DND-41 (cell line): ENCODE measurements at regions not wholly inside any gene's neighbourhood (a gene's known extent, or its start where the extent isn't known, plus 50 kb on each side); places are given as distances from the start of the nearest gene placed in this dataset.

ENCODE experiments used
- EZH2 ChIP-seq: IDR thresholded peaks from 3 replicates; pipeline ENCODE4 v1.6.1; 2012; ENCODE audit warnings: borderline replicate concordance, low read depth, mild to moderate bottlenecking, moderate library complexity, low read length, inconsistent platforms; ENCODE audit not compliant: severe bottlenecking
- TF ChIP-seq, protein P1 (sequence below): IDR thresholded peaks from 2 replicates; pipeline ENCODE4 v1.5.1; 2012; ENCODE audit warnings: borderline replicate concordance, low read length, moderate library complexity, mild to moderate bottlenecking; ENCODE audit not compliant: poor library complexity, severe bottlenecking; ENCODE audit errors: extremely low read depth

DNA sequence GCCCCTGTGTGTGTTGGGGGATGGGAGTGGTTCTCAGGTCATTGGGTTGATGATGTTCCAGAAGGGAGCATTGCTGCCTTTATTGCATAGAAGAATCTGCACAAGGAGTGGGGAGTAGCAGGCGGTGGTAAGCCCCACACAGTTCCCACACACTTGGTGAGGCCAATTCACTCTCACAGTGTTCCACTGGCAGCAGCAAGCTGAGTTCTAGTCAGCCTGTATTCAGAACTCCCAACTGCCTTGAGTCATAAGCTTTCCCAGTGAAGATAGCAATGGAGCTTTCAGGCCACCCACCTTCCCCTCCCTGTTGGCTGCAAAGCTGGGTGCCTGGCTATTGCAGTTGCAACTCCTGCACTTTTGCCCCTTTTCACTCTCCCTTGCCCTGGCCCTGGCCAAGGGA is 181.1 kb upstream of the RBMS3 start:
- no peak for TF ChIP-seq EZH2
- TF ChIP-seq, protein P1, sequence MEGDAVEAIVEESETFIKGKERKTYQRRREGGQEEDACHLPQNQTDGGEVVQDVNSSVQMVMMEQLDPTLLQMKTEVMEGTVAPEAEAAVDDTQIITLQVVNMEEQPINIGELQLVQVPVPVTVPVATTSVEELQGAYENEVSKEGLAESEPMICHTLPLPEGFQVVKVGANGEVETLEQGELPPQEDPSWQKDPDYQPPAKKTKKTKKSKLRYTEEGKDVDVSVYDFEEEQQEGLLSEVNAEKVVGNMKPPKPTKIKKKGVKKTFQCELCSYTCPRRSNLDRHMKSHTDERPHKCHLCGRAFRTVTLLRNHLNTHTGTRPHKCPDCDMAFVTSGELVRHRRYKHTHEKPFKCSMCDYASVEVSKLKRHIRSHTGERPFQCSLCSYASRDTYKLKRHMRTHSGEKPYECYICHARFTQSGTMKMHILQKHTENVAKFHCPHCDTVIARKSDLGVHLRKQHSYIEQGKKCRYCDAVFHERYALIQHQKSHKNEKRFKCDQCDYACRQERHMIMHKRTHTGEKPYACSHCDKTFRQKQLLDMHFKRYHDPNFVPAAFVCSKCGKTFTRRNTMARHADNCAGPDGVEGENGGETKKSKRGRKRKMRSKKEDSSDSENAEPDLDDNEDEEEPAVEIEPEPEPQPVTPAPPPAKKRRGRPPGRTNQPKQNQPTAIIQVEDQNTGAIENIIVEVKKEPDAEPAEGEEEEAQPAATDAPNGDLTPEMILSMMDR: no peak
